Lung (tissue), 11 donors: ENCODE measurements at regions not wholly inside any gene's neighbourhood (a gene's known extent, or its start where the extent isn't known, plus 50 kb on each side); places are given as distances from the start of the nearest gene placed in this dataset.
A peak's percentile ranks its signal among the peaks of the same experiment; 100 is the strongest.
"Not testable (repeated sequence)": the region's sequence is repeated elsewhere in the genome, so short reads cannot be mapped to it uniquely, and the experiment has no call there.

ENCODE experiments used
- ATAC-seq: fragments of 200-7000 bp; cut with Tn5 transposase; one replicate; pipeline ENCODE4 v1.9.1; 2020; ENCODE audit warnings: moderate number of reproducible peaks; ENCODE audit not compliant: insufficient read depth, low FRiP score
- DNase-seq, 3 donors: peaks; one replicate each; pipeline ENCODE4 v3.0.0-alpha.2; 2013 to 2017
- H3K27ac ChIP-seq, 2 donors: one replicate each; pipeline ENCODE4 v1.5.1; 2013; ENCODE audit warnings: mild to moderate bottlenecking in 2 of 2, moderate library complexity in 2 of 2, control low read depth in 1 of 2, inconsistent platforms in 1 of 2, low read depth in 1 of 2, low read length in 1 of 2
- H3K27me3 ChIP-seq, 3 donors: one replicate each; pipeline ENCODE4 v1.5.1; 2013; ENCODE audit warnings: low read length in 2 of 3; ENCODE audit not compliant: control insufficient read depth in 3 of 3, insufficient read depth in 3 of 3
- H3K36me3 ChIP-seq, 4 donors: one replicate each; pipeline ENCODE4 v1.5.1; 2013; ENCODE audit warnings: low read length in 4 of 4, mild to moderate bottlenecking in 1 of 4, moderate library complexity in 1 of 4; ENCODE audit not compliant: control insufficient read depth in 4 of 4, insufficient read depth in 4 of 4
- H3K4me1 ChIP-seq, 5 donors: one replicate each; pipeline ENCODE4 v1.5.1; 2013; ENCODE audit warnings: low read length in 5 of 5, mild to moderate bottlenecking in 2 of 5, moderate library complexity in 1 of 5; ENCODE audit not compliant: control insufficient read depth in 5 of 5, insufficient read depth in 5 of 5
- H3K4me3 ChIP-seq: one replicate; pipeline ENCODE4 v1.5.1; 2013; ENCODE audit warnings: mild to moderate bottlenecking, control low read depth, moderate library complexity
- H3K9ac ChIP-seq, 2 donors: one replicate each; pipeline ENCODE4 v1.5.1; 2013; ENCODE audit warnings: low read length in 2 of 2, control low read depth in 1 of 2; ENCODE audit not compliant: insufficient read depth in 1 of 2
- H3K9me3 ChIP-seq, 4 donors: one replicate each; pipeline ENCODE4 v1.5.1; 2013; ENCODE audit warnings: low read length in 3 of 4, mild to moderate bottlenecking in 1 of 4, moderate library complexity in 1 of 4; ENCODE audit not compliant: control insufficient read depth in 4 of 4, insufficient read depth in 3 of 4
- WGBS, 2 donors: extraction: QIAGEN DNeasy Blood & Tissue Kit; methylation state at CpG; one replicate each; pipeline ENCODE4 v1.1.7; 2013; 5-methylcytosine and 5-hydroxymethylcytosine counted together
- TF ChIP-seq, protein P1 (sequence below): IDR thresholded peaks from 2 replicates; pipeline ENCODE4 v1.5.1; 2012; ENCODE audit warnings: mild to moderate bottlenecking; ENCODE audit errors: control extremely low read depth, extremely low read depth
- donor health status: control.
- donor health status: control.
- donor health status: Bipolar disorder and iron deficiency.
- donor health status: healthy.
- donor health status: DM: yes; HTN: yes; CAD: no.

DNA sequence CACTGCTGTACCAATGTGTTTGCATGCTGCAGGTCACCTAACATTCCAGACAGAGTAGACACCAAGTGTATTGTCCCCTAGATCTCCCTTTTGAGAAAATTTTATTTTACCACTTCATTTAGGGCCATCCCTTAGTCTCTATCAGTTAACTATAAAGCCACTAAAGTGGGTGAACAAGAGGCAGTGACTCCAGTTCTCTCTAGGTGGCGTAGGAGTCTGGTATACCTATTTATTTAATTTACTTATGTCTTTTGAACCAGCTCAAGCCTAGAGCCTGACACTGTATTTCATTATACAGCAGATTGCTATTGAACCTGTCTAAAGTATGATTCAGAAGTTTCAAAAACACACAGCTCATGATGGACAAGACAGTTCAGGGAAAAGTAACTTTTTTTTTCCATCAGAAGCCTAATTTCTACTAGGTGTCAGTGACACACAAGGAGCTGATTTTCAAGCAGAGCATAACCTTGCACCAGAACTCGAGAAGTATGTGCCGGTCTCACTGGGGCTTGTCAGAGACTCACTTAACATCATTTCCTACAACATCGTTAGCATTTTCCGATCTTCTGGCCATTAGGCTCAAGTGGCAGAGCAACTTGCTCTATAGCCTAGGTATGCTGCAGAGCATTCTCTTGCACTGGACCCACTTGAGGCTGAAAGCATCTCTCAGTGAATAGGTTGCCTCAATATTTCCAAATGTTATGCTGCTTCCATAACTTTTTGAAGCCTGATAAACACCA lies 175.4 kb downstream of the CDC14C start:
- H3K9ac ChIP-seq = no peak overlapping the region
- no peaks in the 10 kb centered on the region for H3K27me3 ChIP-seq
- no peak for ATAC-seq
- H3K9me3 ChIP-seq = no peaks in the 10 kb centered on the region
- H3K4me3 ChIP-seq = no peak overlapping the region
- H3K36me3 ChIP-seq = no peaks in the 10 kb centered on the region
- no peaks in the 10 kb centered on the region for H3K4me1 ChIP-seq
- TF ChIP-seq, protein P1, sequence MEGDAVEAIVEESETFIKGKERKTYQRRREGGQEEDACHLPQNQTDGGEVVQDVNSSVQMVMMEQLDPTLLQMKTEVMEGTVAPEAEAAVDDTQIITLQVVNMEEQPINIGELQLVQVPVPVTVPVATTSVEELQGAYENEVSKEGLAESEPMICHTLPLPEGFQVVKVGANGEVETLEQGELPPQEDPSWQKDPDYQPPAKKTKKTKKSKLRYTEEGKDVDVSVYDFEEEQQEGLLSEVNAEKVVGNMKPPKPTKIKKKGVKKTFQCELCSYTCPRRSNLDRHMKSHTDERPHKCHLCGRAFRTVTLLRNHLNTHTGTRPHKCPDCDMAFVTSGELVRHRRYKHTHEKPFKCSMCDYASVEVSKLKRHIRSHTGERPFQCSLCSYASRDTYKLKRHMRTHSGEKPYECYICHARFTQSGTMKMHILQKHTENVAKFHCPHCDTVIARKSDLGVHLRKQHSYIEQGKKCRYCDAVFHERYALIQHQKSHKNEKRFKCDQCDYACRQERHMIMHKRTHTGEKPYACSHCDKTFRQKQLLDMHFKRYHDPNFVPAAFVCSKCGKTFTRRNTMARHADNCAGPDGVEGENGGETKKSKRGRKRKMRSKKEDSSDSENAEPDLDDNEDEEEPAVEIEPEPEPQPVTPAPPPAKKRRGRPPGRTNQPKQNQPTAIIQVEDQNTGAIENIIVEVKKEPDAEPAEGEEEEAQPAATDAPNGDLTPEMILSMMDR = no peak
- H3K27ac ChIP-seq = no peak overlapping the region
- 71 to 83% methylated on average over 5 of the region's 5 CpGs for WGBS, 2 donors
- peak in 1 of 3 donors; percentile 3 for DNase-seq

DNA sequence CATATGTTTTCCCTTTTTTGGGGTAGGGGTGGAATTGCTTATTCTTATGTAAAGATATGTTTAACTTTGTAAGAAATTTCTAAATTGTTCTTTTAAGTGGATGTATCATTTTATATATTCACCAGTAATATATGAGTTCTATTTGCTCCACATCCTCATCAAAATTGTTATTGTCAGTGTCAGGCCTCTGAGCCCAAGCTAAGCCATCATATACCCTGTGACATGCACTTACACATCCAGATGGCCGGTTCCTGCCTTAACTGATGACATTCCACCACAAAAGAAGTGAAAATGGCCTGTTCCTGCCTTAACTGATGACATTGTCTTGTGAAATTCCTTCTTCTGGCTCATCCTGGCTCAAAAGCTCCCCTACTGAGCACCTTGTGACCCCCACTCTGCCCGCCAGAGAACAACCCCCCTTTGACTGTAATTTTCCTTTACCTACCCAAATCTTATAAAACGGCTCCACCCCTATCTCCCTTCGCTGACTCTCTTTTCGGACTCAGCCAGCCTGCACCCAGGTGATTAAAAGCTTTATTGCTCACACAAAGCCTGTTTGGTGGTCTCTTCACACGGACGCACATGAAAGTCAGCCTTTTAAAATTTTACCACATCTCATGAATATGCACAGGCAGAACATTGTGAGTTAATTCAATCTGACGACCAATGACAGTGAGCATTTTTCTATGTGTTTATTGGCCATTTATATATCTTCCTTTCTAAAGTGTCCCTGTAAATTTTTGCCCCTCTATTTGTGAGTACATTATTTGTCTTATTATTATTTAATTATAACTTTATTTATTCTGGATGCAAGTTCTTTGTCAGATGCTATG lies 176.8 kb downstream of the CDC14C start:
- ATAC-seq, H3K4me1 ChIP-seq, H3K9ac ChIP-seq, H3K27ac ChIP-seq, H3K9me3 ChIP-seq, H3K4me3 ChIP-seq, DNase-seq, H3K27me3 ChIP-seq, H3K36me3 ChIP-seq: not testable (repeated sequence)
- 43 to 48% methylated on average over 8 of the region's 8 CpGs for WGBS, 2 donors

DNA sequence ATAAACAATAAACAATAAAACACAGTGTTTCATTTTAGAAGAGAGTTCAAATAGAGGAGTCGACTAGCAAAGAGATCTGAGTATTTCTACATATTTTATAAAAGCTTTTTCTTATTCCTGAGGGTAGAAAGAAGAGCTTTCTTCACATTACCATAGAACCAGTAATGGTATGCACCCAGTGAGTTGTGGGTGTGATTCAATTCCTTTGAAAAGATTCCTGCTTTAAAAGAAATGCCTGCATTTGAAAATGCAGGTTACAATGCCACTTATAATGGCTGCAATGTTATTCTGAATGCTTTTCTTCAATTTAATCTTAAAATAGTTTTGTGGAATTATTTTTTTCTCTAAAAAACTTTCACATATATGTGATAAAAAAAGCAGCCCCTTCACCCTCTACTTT lies 178.1 kb downstream of the CDC14C start:
- H3K27me3 ChIP-seq = no peaks in the 10 kb centered on the region
- H3K36me3 ChIP-seq = no peaks in the 10 kb centered on the region
- TF ChIP-seq, protein P1 = no peak
- H3K9ac ChIP-seq = no peak overlapping the region
- no peak overlapping the region for H3K27ac ChIP-seq
- WGBS, 2 donors = 14 to 15% methylated on average over 1 of the region's 1 CpG
- ATAC-seq = no peak
- H3K9me3 ChIP-seq = no peaks in the 10 kb centered on the region
- no peaks in the 10 kb centered on the region for H3K4me1 ChIP-seq
- no peak overlapping the region for H3K4me3 ChIP-seq
- no peak for DNase-seq

DNA sequence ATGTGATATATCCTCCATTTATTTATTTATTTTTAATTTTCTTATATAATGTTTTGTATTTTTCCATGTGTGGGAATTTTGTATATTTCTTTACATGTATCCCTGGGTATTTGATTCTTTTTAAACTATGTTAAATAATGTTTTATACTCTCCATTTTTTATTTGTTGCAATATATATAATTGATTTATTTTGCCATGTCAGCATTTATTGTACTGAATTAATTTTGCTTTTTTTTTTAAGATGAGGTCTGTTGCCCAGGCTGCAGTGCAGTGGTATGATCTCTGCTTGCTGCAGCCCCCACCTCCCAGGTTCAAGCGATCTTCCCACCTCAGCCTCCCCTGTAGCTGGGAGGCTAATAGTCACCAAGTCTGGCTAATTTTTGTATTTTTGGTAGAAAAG lies 187.4 kb downstream of the CDC14C start:
- DNase-seq (no peak), ATAC-seq (no peak)
- no peaks in the 10 kb centered on the region for H3K36me3 ChIP-seq
- H3K4me3 ChIP-seq = no peak overlapping the region
- H3K4me1 ChIP-seq = no peaks in the 10 kb centered on the region
- no peaks in the 10 kb centered on the region for H3K27me3 ChIP-seq
- H3K27ac ChIP-seq = no peak overlapping the region
- no peak overlapping the region for H3K9ac ChIP-seq
- TF ChIP-seq, protein P1 = no peak
- peaks cover 0 to 4% (median 0%) of the 10 kb centered on the region in 4 donors for H3K9me3 ChIP-seq
- 91 to 100% methylated on average over 1 of the region's 1 CpG for WGBS, 2 donors
